ENCODE measurements at regions not wholly inside any gene's neighbourhood (a gene's known extent, or its start where the extent isn't known, plus 50 kb on each side); places are given as distances from the start of the nearest gene placed in this dataset.

DNA sequence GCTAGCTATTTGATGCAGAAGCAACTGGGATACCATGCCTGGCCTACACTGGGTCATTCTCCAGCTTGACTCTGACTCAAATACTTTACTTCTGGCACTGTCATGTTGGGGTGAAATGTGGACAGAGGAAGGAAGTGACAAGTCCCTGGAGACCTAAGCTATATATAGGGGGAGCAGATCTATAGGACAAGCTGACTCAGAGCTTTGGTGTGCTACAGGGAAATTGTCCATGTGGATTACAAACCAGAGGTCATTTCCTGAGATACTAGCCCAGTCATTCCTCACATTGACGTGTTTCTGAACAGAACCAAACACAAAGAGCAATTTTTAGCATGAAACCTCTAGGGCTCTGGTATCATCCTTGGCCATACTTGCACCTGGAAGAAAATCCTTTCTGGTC is 531.6 kb upstream of the CLINT1 start:
- TF ChIP-seq, protein P1, sequence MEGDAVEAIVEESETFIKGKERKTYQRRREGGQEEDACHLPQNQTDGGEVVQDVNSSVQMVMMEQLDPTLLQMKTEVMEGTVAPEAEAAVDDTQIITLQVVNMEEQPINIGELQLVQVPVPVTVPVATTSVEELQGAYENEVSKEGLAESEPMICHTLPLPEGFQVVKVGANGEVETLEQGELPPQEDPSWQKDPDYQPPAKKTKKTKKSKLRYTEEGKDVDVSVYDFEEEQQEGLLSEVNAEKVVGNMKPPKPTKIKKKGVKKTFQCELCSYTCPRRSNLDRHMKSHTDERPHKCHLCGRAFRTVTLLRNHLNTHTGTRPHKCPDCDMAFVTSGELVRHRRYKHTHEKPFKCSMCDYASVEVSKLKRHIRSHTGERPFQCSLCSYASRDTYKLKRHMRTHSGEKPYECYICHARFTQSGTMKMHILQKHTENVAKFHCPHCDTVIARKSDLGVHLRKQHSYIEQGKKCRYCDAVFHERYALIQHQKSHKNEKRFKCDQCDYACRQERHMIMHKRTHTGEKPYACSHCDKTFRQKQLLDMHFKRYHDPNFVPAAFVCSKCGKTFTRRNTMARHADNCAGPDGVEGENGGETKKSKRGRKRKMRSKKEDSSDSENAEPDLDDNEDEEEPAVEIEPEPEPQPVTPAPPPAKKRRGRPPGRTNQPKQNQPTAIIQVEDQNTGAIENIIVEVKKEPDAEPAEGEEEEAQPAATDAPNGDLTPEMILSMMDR (IDR thresholded peaks at IDR 0.05; ENCODE audit: borderline replicate concordance, extremely low read depth, low read length, poor library complexity, severe bottlenecking), result no peak
- no peak for TF ChIP-seq EZH2 (IDR thresholded peaks at IDR 0.05; ENCODE audit: borderline replicate concordance, low read depth, low read length, severe bottlenecking)
